ENCODE measurements at regions not wholly inside any gene's neighbourhood (a gene's known extent, or its start where the extent isn't known, plus 50 kb on each side); places are given as distances from the start of the nearest gene placed in this dataset.

DNA sequence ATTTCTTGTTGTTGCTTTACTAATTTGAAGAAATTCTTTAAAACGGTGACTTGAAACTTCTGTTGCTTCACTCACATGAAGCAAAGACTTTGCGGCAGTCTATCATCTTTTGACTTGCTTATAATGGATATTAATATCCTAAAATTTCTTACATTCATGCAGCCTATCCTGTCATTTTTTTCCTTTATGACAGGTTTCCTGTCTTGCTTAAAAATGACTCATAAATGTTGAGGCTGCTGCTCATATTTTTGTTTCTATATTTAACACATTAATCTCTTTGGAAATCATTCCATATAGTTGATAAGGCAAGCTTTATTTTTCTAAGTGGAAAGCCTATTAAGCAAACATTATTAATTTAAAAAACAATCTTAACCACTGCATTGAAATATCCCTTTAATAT lies 176.6 kb upstream of the GALNTL6 start:
- no peak for DNase-seq (ENCODE audit: low read depth)

DNA sequence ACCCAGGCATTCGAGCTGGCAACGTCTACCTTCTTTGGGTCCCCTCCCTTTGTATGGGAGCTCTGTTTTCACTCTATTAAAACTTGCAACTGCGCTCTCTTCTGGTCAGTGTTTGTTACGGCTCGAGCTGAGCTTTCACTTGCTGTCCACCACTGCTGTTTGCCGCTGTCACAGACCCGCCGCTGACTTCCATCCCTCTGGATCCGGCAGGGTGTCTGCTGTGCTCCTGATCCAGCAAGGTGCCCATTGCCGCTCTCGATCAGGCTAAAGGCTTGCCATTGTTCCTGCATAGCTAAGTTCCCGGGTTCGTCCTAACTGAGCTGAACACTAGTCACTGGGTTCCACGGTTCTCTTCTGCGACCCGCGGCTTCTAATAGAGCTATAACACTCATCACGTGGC lies 183.5 kb upstream of the GALNTL6 start:
- no peak for DNase-seq (ENCODE audit: low read depth)

- DNase-seq (ENCODE audit: low read depth): no peak
Observed at GRCh38 chr4:171629182-171629581, 184.0 kb upstream of the GALNTL6 start.

DNA sequence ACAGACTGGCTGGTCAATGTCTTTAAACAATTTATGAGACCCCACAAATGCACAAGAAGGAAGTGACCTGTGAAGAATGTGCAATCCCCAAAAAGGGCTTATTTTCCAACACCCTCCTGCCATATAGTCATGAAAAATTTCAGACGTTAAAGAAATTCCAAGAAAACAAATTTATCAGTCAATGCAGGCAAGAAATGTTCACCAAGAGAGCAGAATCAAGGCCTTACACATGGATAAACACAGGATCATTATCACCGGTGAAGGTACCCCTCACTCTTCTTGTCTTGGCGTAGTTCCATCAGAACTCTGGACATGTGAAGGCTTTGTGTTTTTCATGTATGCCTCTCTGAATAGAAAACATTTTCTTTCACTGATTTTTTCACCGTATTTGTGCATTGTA lies 186.7 kb upstream of the GALNTL6 start:
- no peak for DNase-seq (ENCODE audit: low read depth)

- DNase-seq (ENCODE audit: low read depth): no peak
Observed at GRCh38 chr4:171622729-171623128, 190.5 kb upstream of the GALNTL6 start.

GRCh38 chr4:171621646-171622045 lies 191.6 kb upstream of the GALNTL6 start:
- DNase-seq (ENCODE audit: low read depth): no peak

GRCh38 chr4:171612907-171613306 lies 200.3 kb upstream of the GALNTL6 start:
- no peak for DNase-seq (ENCODE audit: low read depth)

DNA sequence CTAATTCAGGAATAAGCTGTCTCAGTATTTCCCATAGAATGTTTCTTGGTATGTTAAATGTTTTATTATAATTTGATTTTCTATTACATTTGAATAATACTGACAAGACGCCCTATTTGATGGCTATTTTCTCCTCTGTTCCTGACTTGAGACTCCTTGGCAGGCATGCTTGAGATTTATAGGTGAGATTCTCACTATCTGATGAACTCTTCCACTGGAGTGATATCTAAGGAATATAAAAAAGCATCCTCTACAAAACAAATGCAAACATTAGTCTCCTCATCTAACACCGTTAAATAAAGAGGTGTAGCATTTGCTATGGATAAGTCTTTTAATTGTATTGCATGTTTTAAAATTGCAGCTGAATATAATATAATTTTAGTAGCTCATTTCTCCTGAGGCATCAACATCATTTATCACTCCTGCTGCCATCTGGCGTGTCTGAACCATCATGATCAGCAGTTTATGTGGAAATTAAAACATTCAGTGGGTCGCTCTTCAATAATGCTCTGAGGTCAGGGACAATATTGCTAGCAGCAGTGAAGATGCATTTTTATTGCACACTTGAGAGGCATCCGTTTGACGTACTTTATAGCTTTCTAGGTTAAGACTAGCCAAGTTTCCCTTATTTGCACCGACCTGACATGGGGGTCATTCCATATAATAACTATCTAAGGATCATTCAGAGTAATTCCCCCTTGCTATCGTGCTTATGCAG lies 210.4 kb upstream of the GALNTL6 start:
- no peak for DNase-seq (ENCODE audit: low read depth)

- DNase-seq (ENCODE audit: low read depth): no peak
Observed at GRCh38 chr4:171601091-171601490, 212.1 kb upstream of the GALNTL6 start.

DNA sequence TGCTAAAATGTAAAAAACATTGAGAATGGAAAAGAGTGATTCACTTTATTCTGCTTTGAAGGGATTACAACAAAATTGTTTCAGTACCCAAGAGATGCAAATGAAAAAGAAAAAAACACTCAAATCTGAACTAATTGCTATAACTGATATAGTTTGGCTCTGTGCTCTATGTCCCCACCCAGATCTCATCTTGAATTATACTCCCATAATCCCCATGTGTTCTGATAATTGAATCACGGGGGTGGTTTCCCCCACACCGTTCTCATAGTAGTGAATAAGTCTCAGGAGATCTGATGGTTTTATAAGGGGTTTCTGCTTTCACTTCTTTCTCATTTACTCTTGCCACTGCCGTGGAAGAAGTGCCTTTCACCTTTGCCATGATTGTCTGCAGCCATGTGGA lies 213.6 kb upstream of the GALNTL6 start:
- no peak for DNase-seq (ENCODE audit: low read depth)

DNA sequence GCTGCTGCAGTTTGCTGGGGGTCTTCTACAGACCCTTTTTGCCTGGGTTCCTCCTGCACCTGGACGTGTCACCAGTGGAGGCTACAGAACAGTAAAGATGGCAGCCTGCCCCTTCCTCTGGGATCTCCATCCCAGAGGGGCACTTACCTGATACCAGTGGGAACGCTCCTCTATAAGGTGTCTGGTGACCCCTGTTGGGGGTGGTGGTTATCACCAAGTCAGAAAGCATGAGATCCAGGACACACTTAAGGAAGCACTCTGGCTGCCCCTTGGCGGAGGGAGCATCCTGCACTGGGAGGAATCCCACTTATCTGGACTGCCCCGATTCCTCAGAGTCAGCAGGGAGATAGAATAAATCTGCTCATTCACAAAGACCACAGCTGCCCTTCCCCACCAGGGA lies 218.9 kb upstream of the GALNTL6 start:
- DNase-seq (ENCODE audit: low read depth): no peak

GRCh38 chr4:171590716-171591115 lies 222.5 kb upstream of the GALNTL6 start:
- no peak for DNase-seq (ENCODE audit: low read depth)

GRCh38 chr4:171588764-171589163 lies 224.4 kb upstream of the GALNTL6 start:
- DNase-seq (ENCODE audit: low read depth): no peak

DNA sequence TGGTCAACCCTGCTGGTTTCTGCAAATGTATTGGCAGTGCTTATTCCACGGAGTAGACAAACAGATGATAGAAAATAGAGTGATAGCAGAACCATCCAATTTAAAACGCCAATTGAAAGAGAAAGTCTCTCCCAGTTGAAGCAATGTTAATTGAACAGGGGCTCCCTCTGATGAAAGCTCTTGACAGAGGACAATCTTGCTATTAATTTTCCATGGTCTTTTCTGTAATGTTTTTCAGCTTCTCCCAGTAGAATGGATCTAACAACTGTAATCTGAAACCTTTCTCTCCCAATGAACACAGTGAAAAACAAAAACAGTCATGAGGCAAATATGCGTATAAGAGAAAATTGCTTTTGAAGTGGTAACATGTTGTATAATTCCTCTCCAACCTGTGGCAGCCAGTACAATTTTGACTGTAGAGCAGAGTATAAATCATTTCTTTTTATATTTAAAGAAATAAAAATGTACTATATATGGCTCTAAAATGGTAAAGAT lies 225.1 kb upstream of the GALNTL6 start:
- DNase-seq (ENCODE audit: low read depth): no peak

DNA sequence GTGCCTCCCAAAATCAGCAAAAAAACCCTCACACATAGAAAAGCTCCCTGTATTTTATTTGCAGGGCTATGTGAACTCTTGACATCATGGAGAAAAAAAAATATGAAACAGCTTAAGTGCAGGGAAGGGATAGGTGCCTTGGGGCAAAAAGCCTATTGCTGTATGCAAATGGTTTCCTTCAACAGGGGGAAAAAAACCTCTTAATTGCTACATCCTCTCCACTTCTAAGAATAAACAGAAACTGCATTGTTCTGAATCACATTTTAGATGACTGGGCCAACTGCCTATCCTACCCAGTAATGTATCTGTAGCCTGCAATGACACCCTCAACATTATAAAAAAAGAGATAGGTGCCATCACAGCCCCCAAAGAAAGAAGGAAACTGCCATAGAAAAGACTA lies 229.4 kb upstream of the GALNTL6 start:
- DNase-seq (ENCODE audit: low read depth): no peak

- DNase-seq (ENCODE audit: low read depth): no peak
Observed at GRCh38 chr4:171582961-171583581, 230.1 kb upstream of the GALNTL6 start.

- no peak for DNase-seq (ENCODE audit: low read depth)
Observed at GRCh38 chr4:171573181-171573580, 240.0 kb upstream of the GALNTL6 start.

DNA sequence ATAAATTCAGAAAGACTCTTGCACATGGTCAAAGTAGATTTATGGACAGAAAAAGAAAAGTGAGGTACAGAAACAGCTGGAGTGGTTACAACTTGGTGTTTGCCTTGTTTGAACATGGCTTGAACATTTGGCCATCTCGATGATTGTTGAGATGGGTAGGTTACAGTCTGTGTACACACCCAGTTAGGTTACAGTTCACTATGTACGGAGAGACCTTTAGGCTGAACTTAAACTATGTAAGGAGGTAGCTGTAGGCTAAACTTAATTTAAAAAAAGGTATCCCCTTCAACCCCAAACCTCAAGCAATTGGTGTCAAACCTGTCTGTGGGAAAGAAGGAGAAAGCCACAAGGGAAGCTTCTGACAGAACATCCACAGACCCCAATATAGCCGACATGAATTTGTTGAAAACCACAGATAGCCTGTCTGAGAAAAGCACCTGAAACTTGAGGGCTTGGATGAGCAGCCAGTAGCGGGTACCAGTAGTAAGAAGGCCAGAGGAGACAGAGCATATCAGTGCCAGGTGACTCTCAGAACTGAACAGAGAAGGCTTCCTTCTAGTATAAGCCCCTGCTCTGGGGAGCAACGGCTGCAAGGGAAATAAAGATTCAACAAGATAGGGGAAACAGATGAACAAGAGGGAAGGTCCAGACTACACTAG lies 247.9 kb upstream of the GALNTL6 start:
- DNase-seq (ENCODE audit: low read depth): no peak

- no peak for DNase-seq (ENCODE audit: low read depth)
Observed at GRCh38 chr4:171561419-171561818, 251.8 kb upstream of the GALNTL6 start.

DNA sequence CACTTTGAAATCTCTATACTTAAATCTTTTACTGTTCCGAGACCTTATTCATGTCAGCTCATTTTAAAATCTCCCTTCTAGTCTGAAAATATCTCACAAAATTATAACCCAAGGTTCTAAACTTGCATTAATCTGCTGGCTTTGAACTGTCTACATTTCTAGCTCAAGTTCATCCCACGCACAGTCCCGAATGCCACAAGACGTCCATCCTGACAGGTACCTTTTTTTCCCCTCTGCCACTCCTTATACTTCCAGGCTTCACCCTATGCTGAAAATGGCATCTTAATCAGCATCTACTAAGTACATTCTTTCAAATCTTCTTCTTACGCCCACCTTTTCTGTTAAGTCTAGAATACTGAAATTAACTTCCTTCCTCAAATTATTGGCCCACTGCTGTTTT lies 259.2 kb upstream of the GALNTL6 start:
- DNase-seq (ENCODE audit: low read depth): no peak

DNA sequence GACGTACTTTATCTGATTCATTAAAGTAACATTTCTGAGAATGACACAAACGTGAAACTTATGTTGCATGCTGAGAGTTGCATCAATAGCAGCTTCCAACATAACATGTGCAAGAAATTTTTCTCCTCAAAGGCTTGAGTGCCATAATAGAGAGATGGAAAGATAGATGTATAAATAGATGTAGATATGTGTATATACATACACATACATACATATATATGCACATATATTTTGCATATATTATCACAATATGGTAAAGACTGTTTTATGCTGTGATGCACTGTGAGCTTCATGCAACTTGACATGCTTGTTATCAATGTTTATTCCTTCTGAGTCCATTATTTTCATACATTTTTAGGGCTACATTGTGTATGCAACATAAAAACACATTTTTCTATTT lies 270.6 kb upstream of the GALNTL6 start:
- DNase-seq (ENCODE audit: low read depth): no peak

DNA sequence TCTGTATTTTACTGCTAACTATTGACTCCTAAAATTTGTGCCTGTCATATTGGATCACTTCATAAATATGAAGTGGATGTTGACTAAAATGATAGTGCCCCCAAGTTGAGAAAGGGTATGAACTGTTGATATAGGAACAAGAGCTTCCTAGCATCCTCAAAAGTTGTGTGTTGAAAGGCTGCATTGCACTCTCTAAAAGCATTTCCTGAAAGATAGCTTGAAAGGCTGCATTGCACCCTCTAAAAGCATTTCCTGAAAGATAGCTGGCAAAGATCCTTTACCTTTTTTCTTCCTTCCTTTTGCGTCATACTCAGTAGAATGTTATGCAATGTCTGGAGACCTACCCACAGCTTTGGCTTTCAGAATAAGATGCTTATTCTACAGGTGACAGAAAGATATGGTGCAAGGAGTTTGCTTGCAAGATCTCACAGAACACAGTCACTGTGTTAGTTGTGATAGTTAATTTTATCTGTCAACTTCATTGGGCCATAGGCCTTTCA lies 274.6 kb upstream of the GALNTL6 start:
- no peak for DNase-seq (ENCODE audit: low read depth)

- DNase-seq (ENCODE audit: low read depth): no peak
Observed at GRCh38 chr4:171534391-171534790, 278.8 kb upstream of the GALNTL6 start.

All from M059J (cell line).